GM21786 (cell line): ENCODE measurements at regions not wholly inside any gene's neighbourhood (a gene's known extent, or its start where the extent isn't known, plus 50 kb on each side); places are given as distances from the start of the nearest gene placed in this dataset.

Experiments
- ATAC-seq: cut with Tn5 transposase; IDR thresholded peaks from one replicate; pipeline ENCODE4 v1.9.1; 2021; ENCODE audit not compliant: unreplicated experiment

DNA sequence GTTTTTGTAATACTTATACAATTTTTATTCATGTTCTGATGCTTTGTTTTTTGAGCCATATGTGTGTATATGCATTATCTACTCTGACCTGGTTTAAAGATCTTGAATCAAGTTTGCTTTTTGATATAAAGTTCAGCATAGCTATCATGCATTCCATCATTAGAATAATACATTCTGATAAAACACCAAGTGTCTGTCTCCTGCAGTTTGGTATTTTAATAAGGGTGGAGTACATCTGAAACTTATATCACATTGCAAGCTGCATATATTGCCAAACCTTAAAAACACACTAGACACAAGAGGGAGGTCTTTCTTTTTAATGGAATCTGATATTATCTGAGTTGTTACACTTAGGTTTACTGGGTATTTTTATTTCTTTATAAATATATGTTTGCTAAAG is 102.8 kb upstream of the ADAMTSL1 start:
- no peak for ATAC-seq

GRCh38 chr9:18371621-18372020 is 102.3 kb upstream of the ADAMTSL1 start:
- no peak for ATAC-seq

GRCh38 chr9:18379073-18379811 is 94.7 kb upstream of the ADAMTSL1 start:
- ATAC-seq, result no peak

- no peak for ATAC-seq
Observed at GRCh38 chr9:18382243-18382642, 91.7 kb upstream of the ADAMTSL1 start.

DNA sequence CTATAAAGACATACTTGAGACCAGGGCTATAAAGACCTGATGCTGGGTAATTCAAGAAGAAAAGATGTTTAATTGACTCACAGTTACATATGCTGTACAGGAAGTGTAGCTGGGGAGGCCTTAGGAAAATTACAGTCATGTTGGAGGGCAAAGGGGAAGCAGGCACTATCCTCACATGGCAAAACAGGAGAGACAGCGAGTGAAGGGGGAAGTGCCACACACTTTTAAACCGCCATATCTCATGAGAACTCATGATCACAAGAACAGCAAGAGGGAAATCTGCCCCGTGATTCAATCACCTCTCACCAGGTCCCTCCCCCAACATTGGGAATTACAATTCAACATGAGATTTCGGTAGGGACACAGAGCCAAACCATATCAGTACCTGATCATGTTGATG is 89.9 kb upstream of the ADAMTSL1 start:
- no peak for ATAC-seq

- ATAC-seq, result no peak
Observed at GRCh38 chr9:18385696-18386490, 88.1 kb upstream of the ADAMTSL1 start.

- no peak for ATAC-seq
Observed at GRCh38 chr9:18390393-18390792, 83.6 kb upstream of the ADAMTSL1 start.

GRCh38 chr9:18393340-18394130 is 80.4 kb upstream of the ADAMTSL1 start:
- ATAC-seq, result no peak

GRCh38 chr9:18394847-18395351 is 79.1 kb upstream of the ADAMTSL1 start:
- ATAC-seq, result no peak

GRCh38 chr9:18396102-18396728 is 77.7 kb upstream of the ADAMTSL1 start:
- no peak for ATAC-seq

- ATAC-seq, result no peak
Observed at GRCh38 chr9:18397076-18397475, 76.9 kb upstream of the ADAMTSL1 start.

DNA sequence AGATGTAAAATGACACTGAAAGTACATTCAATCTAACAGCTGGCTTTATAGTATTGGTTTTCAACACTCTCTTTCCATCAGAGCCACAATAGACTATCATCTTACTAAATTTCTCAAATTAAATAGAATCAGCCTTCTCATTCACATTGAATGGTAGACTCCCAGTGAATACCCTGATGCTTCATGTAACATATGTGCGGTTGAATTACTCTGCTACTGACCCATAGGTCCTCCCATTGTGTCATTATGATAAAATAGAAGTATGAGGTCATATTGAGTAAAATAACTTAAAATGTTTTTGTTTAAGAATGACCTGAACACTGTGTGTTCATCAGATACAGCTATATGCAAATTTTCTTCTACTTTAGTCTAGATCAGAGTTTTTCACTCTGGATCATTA is 75.9 kb upstream of the ADAMTSL1 start:
- ATAC-seq, result no peak

DNA sequence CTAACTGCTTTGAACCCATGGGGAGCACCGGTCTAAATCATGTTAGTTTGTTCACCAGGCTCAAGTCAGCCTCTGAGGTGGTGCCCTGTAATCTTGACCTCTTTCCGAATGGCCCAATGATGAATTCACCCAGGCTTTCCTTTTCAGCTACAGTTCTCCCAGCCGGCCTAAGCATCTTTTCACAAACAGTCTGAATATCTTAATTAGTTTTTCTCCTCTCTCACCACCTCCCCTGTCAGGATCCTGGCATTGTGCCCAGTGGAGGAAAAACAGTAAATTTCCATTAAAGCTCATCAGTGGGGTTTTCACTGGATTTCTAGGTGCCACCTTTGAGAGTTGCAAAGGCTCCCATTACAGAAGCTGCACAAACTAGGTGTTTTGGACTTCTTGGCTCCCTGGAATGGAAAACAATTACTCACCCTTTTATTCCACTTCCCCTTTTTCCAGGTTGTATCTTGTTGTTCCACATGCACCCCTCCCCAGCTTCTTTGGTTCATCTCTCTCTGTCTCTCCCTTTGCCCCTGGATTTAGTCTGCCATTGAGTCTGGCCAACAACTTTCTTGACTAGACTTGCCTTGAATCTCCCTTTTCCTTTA is 69.4 kb upstream of the ADAMTSL1 start:
- no peak for ATAC-seq

DNA sequence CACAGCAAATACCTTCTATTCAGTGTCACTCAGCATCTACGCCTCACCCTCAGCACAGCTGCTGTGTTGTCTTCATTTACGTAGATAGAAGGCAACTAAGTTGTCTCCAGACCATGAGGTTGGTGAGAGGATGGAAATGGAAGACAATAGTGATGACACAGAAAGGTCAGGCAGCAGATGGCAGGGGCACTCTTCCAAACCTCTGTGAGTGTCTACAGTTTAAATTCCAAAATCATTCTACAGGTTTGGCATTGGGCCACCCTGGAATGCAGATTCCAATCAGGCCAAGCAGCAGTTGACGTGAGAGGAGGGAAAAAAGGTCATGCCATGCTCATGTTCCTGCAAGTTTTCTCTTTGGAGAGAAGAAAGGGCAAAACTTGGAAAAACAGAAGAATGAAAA is 68.7 kb upstream of the ADAMTSL1 start:
- no peak for ATAC-seq

- no peak for ATAC-seq
Observed at GRCh38 chr9:18410983-18411382, 63.0 kb upstream of the ADAMTSL1 start.

GRCh38 chr9:18421391-18421790 is 52.6 kb upstream of the ADAMTSL1 start:
- no peak for ATAC-seq

GRCh38 chr9:18422296-18423036 is 51.5 kb upstream of the ADAMTSL1 start:
- no peak for ATAC-seq

DNA sequence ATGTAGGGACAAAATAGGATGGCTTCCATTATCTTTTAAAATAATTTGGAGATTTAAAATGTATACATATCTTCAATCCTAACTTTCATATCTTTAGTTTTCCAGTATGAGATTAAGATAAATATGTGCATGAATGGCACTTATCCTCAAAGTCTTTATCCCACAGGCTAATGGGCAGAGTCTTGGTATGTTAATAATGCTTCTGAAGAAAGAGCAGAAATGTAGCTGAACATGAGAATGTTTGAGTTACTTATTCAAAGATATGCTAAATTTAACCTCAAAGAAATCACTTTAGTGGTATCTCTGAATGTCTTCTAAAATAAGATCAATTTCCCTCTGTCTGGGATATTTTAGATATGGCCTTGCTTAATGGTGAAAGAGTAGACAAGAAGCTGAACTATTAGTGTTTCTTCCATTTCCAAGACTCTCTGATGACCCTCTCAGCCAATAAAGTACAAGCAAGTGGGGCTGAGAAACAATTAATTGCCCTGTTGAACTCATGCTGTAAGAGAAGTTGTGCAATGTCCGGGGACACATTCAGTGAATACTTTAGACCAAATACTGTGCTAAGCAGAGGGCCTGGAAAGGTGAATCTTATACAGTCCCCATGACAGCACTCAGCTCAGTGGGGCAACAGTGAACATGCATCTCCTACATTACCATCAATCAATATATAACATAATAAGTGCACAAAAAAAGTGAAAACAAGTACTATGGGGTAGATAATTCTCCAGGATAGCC is 50.0 kb upstream of the ADAMTSL1 start:
- no peak for ATAC-seq
